HEK293 (cell line): ENCODE measurements at regions not wholly inside any gene's neighbourhood (a gene's known extent, or its start where the extent isn't known, plus 50 kb on each side); places are given as distances from the start of the nearest gene placed in this dataset.

Source experiments
- ZNF23 ChIP-seq: fragments of 450-650 bp; formaldehyde crosslinking; IDR thresholded peaks from 2 replicates; pipeline ENCODE4 v1.5.1; 2016; ENCODE audit warnings: missing biosample characterization, missing genetic modification characterization, borderline replicate concordance
- ZNF791 ChIP-seq: fragments of 450-650 bp; formaldehyde crosslinking; IDR thresholded peaks from 2 replicates; pipeline ENCODE4 v1.5.1; 2016; ENCODE audit warnings: missing biosample characterization, missing genetic modification characterization
- TF ChIP-seq, protein P1 (sequence below): fragments of 450-650 bp; formaldehyde crosslinking; IDR thresholded peaks from 2 replicates; pipeline ENCODE4 v1.5.1; 2016; ENCODE audit warnings: missing biosample characterization, missing genetic modification characterization
- TF ChIP-seq, protein P2 (sequence below): fragments of 450-650 bp; formaldehyde crosslinking; IDR thresholded peaks from 2 replicates; pipeline ENCODE4 v1.5.1; 2016; ENCODE audit warnings: missing biosample characterization, missing genetic modification characterization

DNA sequence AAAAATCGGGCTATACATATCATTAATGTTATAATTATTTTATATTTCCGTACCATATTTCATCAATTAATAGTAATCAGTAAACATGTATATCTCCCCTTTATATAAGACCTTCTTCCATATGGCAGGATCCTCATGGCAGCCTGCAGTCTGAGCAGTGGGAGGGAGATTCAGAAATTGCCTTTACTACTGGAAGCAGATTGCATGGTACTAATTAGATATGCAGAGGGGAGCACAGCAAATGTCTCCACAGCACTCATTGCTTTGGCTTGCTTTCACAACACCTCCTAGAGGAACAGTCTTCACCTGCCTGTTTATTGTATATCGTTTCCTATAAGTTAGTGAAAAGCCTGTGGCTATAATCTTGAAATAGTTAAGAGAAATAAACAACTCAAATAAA lies 585.8 kb upstream of the GOT2 start:
- TF ChIP-seq, protein P1, sequence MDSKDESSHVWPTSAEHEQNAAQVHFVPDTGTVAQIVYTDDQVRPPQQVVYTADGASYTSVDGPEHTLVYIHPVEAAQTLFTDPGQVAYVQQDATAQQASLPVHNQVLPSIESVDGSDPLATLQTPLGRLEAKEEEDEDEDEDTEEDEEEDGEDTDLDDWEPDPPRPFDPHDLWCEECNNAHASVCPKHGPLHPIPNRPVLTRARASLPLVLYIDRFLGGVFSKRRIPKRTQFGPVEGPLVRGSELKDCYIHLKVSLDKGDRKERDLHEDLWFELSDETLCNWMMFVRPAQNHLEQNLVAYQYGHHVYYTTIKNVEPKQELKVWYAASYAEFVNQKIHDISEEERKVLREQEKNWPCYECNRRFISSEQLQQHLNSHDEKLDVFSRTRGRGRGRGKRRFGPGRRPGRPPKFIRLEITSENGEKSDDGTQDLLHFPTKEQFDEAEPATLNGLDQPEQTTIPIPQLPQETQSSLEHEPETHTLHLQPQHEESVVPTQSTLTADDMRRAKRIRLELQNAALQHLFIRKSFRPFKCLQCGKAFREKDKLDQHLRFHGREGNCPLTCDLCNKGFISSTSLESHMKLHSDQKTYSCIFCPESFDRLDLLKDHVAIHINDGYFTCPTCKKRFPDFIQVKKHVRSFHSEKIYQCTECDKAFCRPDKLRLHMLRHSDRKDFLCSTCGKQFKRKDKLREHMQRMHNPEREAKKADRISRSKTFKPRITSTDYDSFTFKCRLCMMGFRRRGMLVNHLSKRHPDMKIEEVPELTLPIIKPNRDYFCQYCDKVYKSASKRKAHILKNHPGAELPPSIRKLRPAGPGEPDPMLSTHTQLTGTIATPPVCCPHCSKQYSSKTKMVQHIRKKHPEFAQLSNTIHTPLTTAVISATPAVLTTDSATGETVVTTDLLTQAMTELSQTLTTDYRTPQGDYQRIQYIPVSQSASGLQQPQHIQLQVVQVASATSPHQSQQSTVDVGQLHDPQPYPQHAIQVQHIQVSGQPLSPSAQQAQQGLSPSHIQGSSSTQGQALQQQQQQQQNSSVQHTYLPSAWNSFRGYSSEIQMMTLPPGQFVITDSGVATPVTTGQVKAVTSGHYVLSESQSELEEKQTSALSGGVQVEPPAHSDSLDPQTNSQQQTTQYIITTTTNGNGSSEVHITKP (tag by site-specific recombination), result no peak
- TF ChIP-seq, protein P2, sequence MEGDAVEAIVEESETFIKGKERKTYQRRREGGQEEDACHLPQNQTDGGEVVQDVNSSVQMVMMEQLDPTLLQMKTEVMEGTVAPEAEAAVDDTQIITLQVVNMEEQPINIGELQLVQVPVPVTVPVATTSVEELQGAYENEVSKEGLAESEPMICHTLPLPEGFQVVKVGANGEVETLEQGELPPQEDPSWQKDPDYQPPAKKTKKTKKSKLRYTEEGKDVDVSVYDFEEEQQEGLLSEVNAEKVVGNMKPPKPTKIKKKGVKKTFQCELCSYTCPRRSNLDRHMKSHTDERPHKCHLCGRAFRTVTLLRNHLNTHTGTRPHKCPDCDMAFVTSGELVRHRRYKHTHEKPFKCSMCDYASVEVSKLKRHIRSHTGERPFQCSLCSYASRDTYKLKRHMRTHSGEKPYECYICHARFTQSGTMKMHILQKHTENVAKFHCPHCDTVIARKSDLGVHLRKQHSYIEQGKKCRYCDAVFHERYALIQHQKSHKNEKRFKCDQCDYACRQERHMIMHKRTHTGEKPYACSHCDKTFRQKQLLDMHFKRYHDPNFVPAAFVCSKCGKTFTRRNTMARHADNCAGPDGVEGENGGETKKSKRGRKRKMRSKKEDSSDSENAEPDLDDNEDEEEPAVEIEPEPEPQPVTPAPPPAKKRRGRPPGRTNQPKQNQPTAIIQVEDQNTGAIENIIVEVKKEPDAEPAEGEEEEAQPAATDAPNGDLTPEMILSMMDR (tag by site-specific recombination), result no peak
- TF ChIP-seq ZNF791 (no peak), ZNF23 (tag by site-specific recombination) (no peak)
